ENCODE measurements at regions not wholly inside any gene's neighbourhood (a gene's known extent, or its start where the extent isn't known, plus 50 kb on each side); places are given as distances from the start of the nearest gene placed in this dataset.

DNA sequence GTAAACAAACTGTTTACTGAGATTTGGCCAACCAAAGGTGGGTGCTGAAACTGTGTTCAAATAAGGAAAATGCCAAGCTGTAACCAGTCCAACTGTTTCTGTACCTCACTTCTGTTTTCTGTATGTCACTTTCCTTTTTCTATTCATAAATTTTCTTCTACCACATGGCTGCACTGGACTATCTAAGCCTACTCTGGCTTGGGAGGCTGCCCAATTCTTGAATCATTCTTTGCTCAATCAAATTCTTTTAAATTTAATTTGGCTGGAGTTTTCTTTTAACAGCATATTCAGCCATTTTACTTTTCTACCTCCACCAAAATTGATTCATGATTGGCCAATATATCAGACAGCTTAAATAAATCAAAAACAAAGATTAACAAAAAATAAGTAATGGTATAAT lies 1575.5 kb upstream of the SPRY2 start:
- H3K4me1 ChIP-seq = no peaks in the 10 kb centered on the region
- DNase-seq = no peak
- H3K36me3 ChIP-seq = no peaks in the 10 kb centered on the region
- intact Hi-C loops (cut with DNase I; ENCODE audit: low total_unique reads) = no loop called here
- H3K27me3 ChIP-seq = no peaks in the 10 kb centered on the region
- no peak overlapping the region for H3K4me3 ChIP-seq
- no peaks in the 10 kb centered on the region for H3K9me3 ChIP-seq
- TF ChIP-seq, protein P1, sequence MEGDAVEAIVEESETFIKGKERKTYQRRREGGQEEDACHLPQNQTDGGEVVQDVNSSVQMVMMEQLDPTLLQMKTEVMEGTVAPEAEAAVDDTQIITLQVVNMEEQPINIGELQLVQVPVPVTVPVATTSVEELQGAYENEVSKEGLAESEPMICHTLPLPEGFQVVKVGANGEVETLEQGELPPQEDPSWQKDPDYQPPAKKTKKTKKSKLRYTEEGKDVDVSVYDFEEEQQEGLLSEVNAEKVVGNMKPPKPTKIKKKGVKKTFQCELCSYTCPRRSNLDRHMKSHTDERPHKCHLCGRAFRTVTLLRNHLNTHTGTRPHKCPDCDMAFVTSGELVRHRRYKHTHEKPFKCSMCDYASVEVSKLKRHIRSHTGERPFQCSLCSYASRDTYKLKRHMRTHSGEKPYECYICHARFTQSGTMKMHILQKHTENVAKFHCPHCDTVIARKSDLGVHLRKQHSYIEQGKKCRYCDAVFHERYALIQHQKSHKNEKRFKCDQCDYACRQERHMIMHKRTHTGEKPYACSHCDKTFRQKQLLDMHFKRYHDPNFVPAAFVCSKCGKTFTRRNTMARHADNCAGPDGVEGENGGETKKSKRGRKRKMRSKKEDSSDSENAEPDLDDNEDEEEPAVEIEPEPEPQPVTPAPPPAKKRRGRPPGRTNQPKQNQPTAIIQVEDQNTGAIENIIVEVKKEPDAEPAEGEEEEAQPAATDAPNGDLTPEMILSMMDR (IDR thresholded peaks at IDR 0.05) = no peak
- TF ChIP-seq POLR2A (IDR thresholded peaks at IDR 0.05) = no peak
- H3K27ac ChIP-seq = no peak overlapping the region

- no peaks in the 10 kb centered on the region for H3K27me3 ChIP-seq
- intact Hi-C loops (cut with DNase I; ENCODE audit: low total_unique reads) = no loop called here
These were observed 1567.0 kb upstream of the SPRY2 start for GRCh38 chr13:81907787-81908372.

DNA sequence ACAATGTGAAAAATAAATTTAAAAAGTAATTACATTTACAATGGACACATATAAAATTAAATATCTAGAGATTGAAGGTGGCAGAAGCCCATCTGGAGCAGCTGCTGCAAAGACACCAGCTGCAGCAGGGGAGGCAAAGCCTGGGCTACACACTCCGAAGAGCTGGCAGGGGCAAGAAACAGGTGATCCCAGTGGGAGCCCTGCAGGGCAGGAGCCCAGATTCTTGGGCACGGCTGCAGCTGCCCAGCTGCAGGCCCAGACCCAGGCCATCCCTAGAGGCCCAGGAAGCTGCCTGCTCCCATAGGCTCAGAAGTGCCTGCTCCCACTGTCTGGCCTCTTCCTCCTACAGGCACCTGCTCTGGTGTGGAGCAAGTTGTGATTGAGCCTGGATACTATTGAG lies 1547.9 kb upstream of the SPRY2 start:
- Histone ChIP-seq H3K27ac (no peak overlapping the region), H3K4me1 (no peaks in the 10 kb centered on the region), H3K36me3 (no peaks in the 10 kb centered on the region), H3K27me3 (peaks cover 0 to 8% of the 10 kb centered on the region in 2 donors), H3K4me3 (no peak overlapping the region), H3K9me3 (no peaks in the 10 kb centered on the region)
- DNase-seq = no peak
- TF ChIP-seq POLR2A (IDR thresholded peaks at IDR 0.05) = no peak
- TF ChIP-seq, protein P1 (IDR thresholded peaks at IDR 0.05) = no peak
- intact Hi-C loops (cut with DNase I; ENCODE audit: low total_unique reads) = no loop called here

More at GRCh38 chr13:81907787-81908372, 1567.0 kb upstream of the SPRY2 start:
- H3K27ac ChIP-seq = no peak overlapping the region
- no peak overlapping the region for H3K4me3 ChIP-seq
- TF ChIP-seq, protein P1 (IDR thresholded peaks at IDR 0.05) = no peak
- no peak for TF ChIP-seq POLR2A (IDR thresholded peaks at IDR 0.05)
- no peaks in the 10 kb centered on the region for H3K36me3 ChIP-seq
- no peaks in the 10 kb centered on the region for H3K4me1 ChIP-seq
- DNase-seq = no peak
- no peaks in the 10 kb centered on the region for H3K9me3 ChIP-seq

DNA sequence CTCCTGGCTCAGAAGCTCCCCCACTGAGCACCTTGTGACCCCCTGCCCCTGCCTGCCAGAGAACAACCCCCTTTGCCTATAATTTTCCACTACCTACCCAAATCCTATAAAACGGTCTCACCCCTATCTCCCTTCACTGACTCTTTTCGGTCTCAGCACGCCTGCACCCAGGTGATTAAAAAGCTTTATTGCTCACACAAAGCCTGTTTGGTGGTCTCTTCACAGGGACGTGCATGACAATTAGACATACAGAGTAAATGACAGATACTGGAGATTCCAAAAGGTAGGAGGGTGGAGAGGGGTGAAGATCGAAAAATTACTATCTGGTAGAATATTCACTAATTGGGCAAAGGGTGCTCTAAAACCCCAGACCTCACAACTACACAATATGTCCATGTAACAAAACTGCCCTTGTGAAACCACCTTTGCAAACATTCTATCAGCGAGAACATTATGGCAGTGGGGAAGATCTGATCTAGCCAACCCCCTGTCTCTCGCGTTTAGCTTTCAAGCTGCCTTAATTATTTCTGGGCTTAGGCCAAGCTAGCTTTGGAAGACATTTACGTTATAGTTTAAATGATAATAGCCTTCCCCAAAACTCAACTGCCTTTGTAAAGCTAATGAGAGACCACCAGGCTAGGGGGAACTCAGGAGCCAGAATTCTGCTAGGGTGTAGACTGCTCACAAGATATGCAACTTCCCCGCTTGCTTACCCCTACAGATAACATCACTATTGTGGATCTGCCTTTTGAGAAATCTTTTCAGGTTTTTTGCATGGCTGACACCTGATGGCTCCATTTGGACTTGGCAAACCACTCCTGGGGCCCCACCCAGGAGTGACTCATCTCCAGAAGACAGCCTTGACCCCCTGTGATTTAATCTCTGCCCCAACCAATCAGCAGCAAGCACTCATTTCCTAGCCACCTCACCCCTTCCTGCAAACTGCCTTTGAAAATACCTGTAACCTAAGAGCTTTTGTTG lies 1534.0 kb upstream of the SPRY2 start:
- no peak overlapping the region for H3K4me3 ChIP-seq
- no peak for TF ChIP-seq POLR2A (IDR thresholded peaks at IDR 0.05)
- TF ChIP-seq, protein P1 (IDR thresholded peaks at IDR 0.05) = no peak
- H3K9me3 ChIP-seq = no peaks in the 10 kb centered on the region
- no peak overlapping the region for H3K27ac ChIP-seq
- no peaks in the 10 kb centered on the region for H3K4me1 ChIP-seq
- no peaks in the 10 kb centered on the region for H3K36me3 ChIP-seq
- no peaks in the 10 kb centered on the region for H3K27me3 ChIP-seq
- intact Hi-C loops (cut with DNase I; ENCODE audit: low total_unique reads) = no loop called here
- no peak for DNase-seq

DNA sequence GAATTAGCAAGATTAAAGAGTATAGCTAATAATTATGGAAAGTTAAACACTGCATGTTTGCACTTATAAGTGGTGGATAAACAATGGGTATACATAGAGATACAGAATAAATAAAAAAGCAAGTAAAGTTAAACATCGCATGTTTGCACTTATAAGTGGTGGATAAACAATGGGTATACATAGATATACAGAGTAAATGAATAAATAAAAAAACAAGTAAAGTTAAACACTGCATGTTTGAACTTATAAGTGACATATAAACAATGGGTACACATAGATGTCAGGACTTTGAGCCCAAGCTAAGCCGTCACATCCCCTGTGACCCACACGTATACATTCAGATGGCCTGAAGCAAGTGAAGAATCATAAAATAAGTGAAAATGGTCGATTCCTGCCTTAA lies 1533.3 kb upstream of the SPRY2 start:
- Histone ChIP-seq H3K27me3 (no peaks in the 10 kb centered on the region), H3K9me3 (no peaks in the 10 kb centered on the region), H3K27ac (no peak overlapping the region), H3K36me3 (no peaks in the 10 kb centered on the region), H3K4me3 (no peak overlapping the region), H3K4me1 (no peaks in the 10 kb centered on the region)
- intact Hi-C loops (cut with DNase I; ENCODE audit: low total_unique reads) = no loop called here
- no peak for TF ChIP-seq POLR2A (IDR thresholded peaks at IDR 0.05)
- TF ChIP-seq, protein P1 (IDR thresholded peaks at IDR 0.05) = no peak
- DNase-seq = no peak
